ENCODE measurements at regions not wholly inside any gene's neighbourhood (a gene's known extent, or its start where the extent isn't known, plus 50 kb on each side); places are given as distances from the start of the nearest gene placed in this dataset.

GRCh38 chr3:34567266-34567665 is 768.8 kb downstream of the PDCD6IP start:
- H4K8ac ChIP-seq (ENCODE audit: low read length) = no peak overlapping the region
- H2BK5ac ChIP-seq (ENCODE audit: low read depth, low read length, poor library complexity, severe bottlenecking) = no peak overlapping the region
- no peak overlapping the region for H3K4me3 ChIP-seq (ENCODE audit: insufficient read depth in 1 of 2, low read depth in 1 of 2, low read length in 2 of 2)
- no peak overlapping the region for H3K9ac ChIP-seq (ENCODE audit: low read length)
- peaks cover 10% of the 10 kb centered on the region for H3K9me3 ChIP-seq (ENCODE audit: control insufficient read depth, low read length)
- no peak overlapping the region for H2BK15ac ChIP-seq (ENCODE audit: low read depth, poor library complexity, severe bottlenecking)
- no peak overlapping the region for H3K18ac ChIP-seq (ENCODE audit: low read depth in 1 of 2, low read length in 2 of 2)
- no peak overlapping the region for H3K4me2 ChIP-seq (ENCODE audit: low read length, poor library complexity, severe bottlenecking)
- no peak for DNase-seq
- WGBS = no CpG with 5 or more reads among the region's 1 CpG
- H3K23ac ChIP-seq (ENCODE audit: low read length in 2 of 2) = no peak overlapping the region
- no peak overlapping the region for H3K27ac ChIP-seq (ENCODE audit: low read length, poor library complexity, severe bottlenecking)
- no peak overlapping the region for H2BK12ac ChIP-seq (ENCODE audit: low read length in 2 of 2)
- no peaks in the 10 kb centered on the region for H3K79me1 ChIP-seq (replicated peaks; ENCODE audit: low read length, poor library complexity, severe bottlenecking)
- H2AFZ ChIP-seq (ENCODE audit: low read depth, low read length) = no peak overlapping the region
- no peaks in the 10 kb centered on the region for H3K4me1 ChIP-seq (ENCODE audit: control insufficient read depth, insufficient read depth, low read depth, low read length)
- H2AK5ac ChIP-seq (ENCODE audit: low read length, severe bottlenecking) = no peak overlapping the region
- no peak overlapping the region for H3K14ac ChIP-seq (ENCODE audit: low read length in 2 of 2)
- H4K91ac ChIP-seq (ENCODE audit: low read length) = no peak overlapping the region
- H2BK120ac ChIP-seq (ENCODE audit: low read depth, low read length) = no peak overlapping the region
- H3K36me3 ChIP-seq (ENCODE audit: control insufficient read depth in 1 of 2, insufficient read depth in 2 of 2, low read depth in 1 of 2, low read length in 2 of 2) = no peaks in the 10 kb centered on the region
- H3K27me3 ChIP-seq (ENCODE audit: control insufficient read depth in 1 of 2, insufficient read depth in 1 of 2, low read length in 2 of 2) = no peaks in the 10 kb centered on the region
- H3K4ac ChIP-seq (ENCODE audit: low read depth in 1 of 2, low read length in 2 of 2) = no peak overlapping the region

GRCh38 chr3:34568766-34569165 is 770.3 kb downstream of the PDCD6IP start:
- Histone ChIP-seq H3K36me3 (ENCODE audit: control insufficient read depth in 1 of 2, insufficient read depth in 2 of 2, low read depth in 1 of 2, low read length in 2 of 2) (no peaks in the 10 kb centered on the region), H3K27ac (ENCODE audit: low read length, poor library complexity, severe bottlenecking) (no peak overlapping the region), H3K27me3 (ENCODE audit: control insufficient read depth in 1 of 2, insufficient read depth in 1 of 2, low read length in 2 of 2) (no peaks in the 10 kb centered on the region), H3K9ac (ENCODE audit: low read length) (no peak overlapping the region), H3K4me1 (ENCODE audit: control insufficient read depth, insufficient read depth, low read depth, low read length) (no peaks in the 10 kb centered on the region), H2BK5ac (ENCODE audit: low read depth, low read length, poor library complexity, severe bottlenecking) (no peak overlapping the region), H3K4me3 (ENCODE audit: insufficient read depth in 1 of 2, low read depth in 1 of 2, low read length in 2 of 2) (no peak overlapping the region), H2BK15ac (ENCODE audit: low read depth, poor library complexity, severe bottlenecking) (no peak overlapping the region), H3K9me3 (ENCODE audit: control insufficient read depth, low read length) (peaks cover 10% of the 10 kb centered on the region), H3K4ac (ENCODE audit: low read depth in 1 of 2, low read length in 2 of 2) (no peak overlapping the region), H2AFZ (ENCODE audit: low read depth, low read length) (no peak overlapping the region), H3K18ac (ENCODE audit: low read depth in 1 of 2, low read length in 2 of 2) (no peak overlapping the region), H2AK5ac (ENCODE audit: low read length, severe bottlenecking) (no peak overlapping the region), H3K79me1 (replicated peaks; ENCODE audit: low read length, poor library complexity, severe bottlenecking) (no peaks in the 10 kb centered on the region), H4K8ac (ENCODE audit: low read length) (no peak overlapping the region), H3K23ac (ENCODE audit: low read length in 2 of 2) (no peak overlapping the region), H2BK12ac (ENCODE audit: low read length in 2 of 2) (no peak overlapping the region), H3K14ac (ENCODE audit: low read length in 2 of 2) (no peak overlapping the region), H2BK120ac (ENCODE audit: low read depth, low read length) (no peak overlapping the region), H4K91ac (ENCODE audit: low read length) (no peak overlapping the region), H3K4me2 (ENCODE audit: low read length, poor library complexity, severe bottlenecking) (no peak overlapping the region)
- WGBS = 62% methylated on average over 4 of the region's 4 CpGs
- no peak for DNase-seq

GRCh38 chr3:34569437-34569836 is 771.0 kb downstream of the PDCD6IP start:
- H2BK5ac ChIP-seq (ENCODE audit: low read depth, low read length, poor library complexity, severe bottlenecking) = no peak overlapping the region
- no peak overlapping the region for H2AFZ ChIP-seq (ENCODE audit: low read depth, low read length)
- no peak overlapping the region for H2BK15ac ChIP-seq (ENCODE audit: low read depth, poor library complexity, severe bottlenecking)
- H3K4me2 ChIP-seq (ENCODE audit: low read length, poor library complexity, severe bottlenecking) = no peak overlapping the region
- H3K27ac ChIP-seq (ENCODE audit: low read length, poor library complexity, severe bottlenecking) = no peak overlapping the region
- H2BK12ac ChIP-seq (ENCODE audit: low read length in 2 of 2) = no peak overlapping the region
- H3K4me1 ChIP-seq (ENCODE audit: control insufficient read depth, insufficient read depth, low read depth, low read length) = no peaks in the 10 kb centered on the region
- H4K91ac ChIP-seq (ENCODE audit: low read length) = no peak overlapping the region
- no peak overlapping the region for H2AK5ac ChIP-seq (ENCODE audit: low read length, severe bottlenecking)
- no peak for DNase-seq
- H3K79me1 ChIP-seq (replicated peaks; ENCODE audit: low read length, poor library complexity, severe bottlenecking) = no peaks in the 10 kb centered on the region
- no peak overlapping the region for H3K9ac ChIP-seq (ENCODE audit: low read length)
- no peak overlapping the region for H3K14ac ChIP-seq (ENCODE audit: low read length in 2 of 2)
- no peak overlapping the region for H4K8ac ChIP-seq (ENCODE audit: low read length)
- H2BK120ac ChIP-seq (ENCODE audit: low read depth, low read length) = no peak overlapping the region
- no peaks in the 10 kb centered on the region for H3K36me3 ChIP-seq (ENCODE audit: control insufficient read depth in 1 of 2, insufficient read depth in 2 of 2, low read depth in 1 of 2, low read length in 2 of 2)
- no peak overlapping the region for H3K4ac ChIP-seq (ENCODE audit: low read depth in 1 of 2, low read length in 2 of 2)
- H3K18ac ChIP-seq (ENCODE audit: low read depth in 1 of 2, low read length in 2 of 2) = no peak overlapping the region
- H3K9me3 ChIP-seq (ENCODE audit: control insufficient read depth, low read length) = peaks cover 10% of the 10 kb centered on the region
- H3K23ac ChIP-seq (ENCODE audit: low read length in 2 of 2) = no peak overlapping the region
- no peaks in the 10 kb centered on the region for H3K27me3 ChIP-seq (ENCODE audit: control insufficient read depth in 1 of 2, insufficient read depth in 1 of 2, low read length in 2 of 2)
- no CpG with 5 or more reads among the region's 1 CpG for WGBS
- H3K4me3 ChIP-seq (ENCODE audit: insufficient read depth in 1 of 2, low read depth in 1 of 2, low read length in 2 of 2) = no peak overlapping the region

GRCh38 chr3:34570916-34571705 is 772.7 kb downstream of the PDCD6IP start:
- Histone ChIP-seq H2BK5ac (ENCODE audit: low read depth, low read length, poor library complexity, severe bottlenecking) (no peak overlapping the region), H4K91ac (ENCODE audit: low read length) (no peak overlapping the region), H3K27me3 (ENCODE audit: control insufficient read depth in 1 of 2, insufficient read depth in 1 of 2, low read length in 2 of 2) (no peaks in the 10 kb centered on the region), H2BK120ac (ENCODE audit: low read depth, low read length) (no peak overlapping the region), H3K14ac (ENCODE audit: low read length in 2 of 2) (no peak overlapping the region), H3K9ac (ENCODE audit: low read length) (no peak overlapping the region), H2BK15ac (ENCODE audit: low read depth, poor library complexity, severe bottlenecking) (no peak overlapping the region), H3K9me3 (ENCODE audit: control insufficient read depth, low read length) (no peaks in the 10 kb centered on the region), H2BK12ac (ENCODE audit: low read length in 2 of 2) (no peak overlapping the region), H2AFZ (ENCODE audit: low read depth, low read length) (no peak overlapping the region), H3K27ac (ENCODE audit: low read length, poor library complexity, severe bottlenecking) (no peak overlapping the region), H3K4ac (ENCODE audit: low read depth in 1 of 2, low read length in 2 of 2) (no peak overlapping the region), H3K4me1 (ENCODE audit: control insufficient read depth, insufficient read depth, low read depth, low read length) (no peaks in the 10 kb centered on the region), H3K36me3 (ENCODE audit: control insufficient read depth in 1 of 2, insufficient read depth in 2 of 2, low read depth in 1 of 2, low read length in 2 of 2) (no peaks in the 10 kb centered on the region), H3K4me2 (ENCODE audit: low read length, poor library complexity, severe bottlenecking) (no peak overlapping the region), H4K8ac (ENCODE audit: low read length) (no peak overlapping the region), H3K18ac (ENCODE audit: low read depth in 1 of 2, low read length in 2 of 2) (no peak overlapping the region), H2AK5ac (ENCODE audit: low read length, severe bottlenecking) (no peak overlapping the region), H3K4me3 (ENCODE audit: insufficient read depth in 1 of 2, low read depth in 1 of 2, low read length in 2 of 2) (no peak overlapping the region), H3K23ac (ENCODE audit: low read length in 2 of 2) (no peak overlapping the region), H3K79me1 (replicated peaks; ENCODE audit: low read length, poor library complexity, severe bottlenecking) (no peaks in the 10 kb centered on the region)
- WGBS = 67% methylated on average over 1 of the region's 4 CpGs
- DNase-seq = no peak

Measured in mesenchymal stem cell (in vitro differentiated cells and primary cell).